Ovary (tissue), 3 donors: ENCODE measurements at regions not wholly inside any gene's neighbourhood (a gene's known extent, or its start where the extent isn't known, plus 50 kb on each side); places are given as distances from the start of the nearest gene placed in this dataset.

Source experiments
- EP300 ChIP-seq: sonication (generic); formaldehyde crosslinking; IDR thresholded peaks from one replicate; pipeline ENCODE4 v1.6.1; 2017; ENCODE audit warnings: antibody characterized with exemption
- POLR2A ChIP-seq: fragments of 450-650 bp; IDR thresholded peaks from one replicate; pipeline ENCODE4 v1.6.1; 2017; ENCODE audit warnings: antibody characterized with exemption, mild to moderate bottlenecking, moderate library complexity
- TF ChIP-seq, protein P1 (sequence below), 3 donors: fragments of 450-650 bp in 2 of 3; fragments of 200-600 bp in 1 of 3; IDR thresholded peaks; one replicate each; pipeline versions ENCODE4 v1.5.1 to v1.8.0; 2016 to 2022; ENCODE audit warnings: antibody characterized with exemption in 3 of 3, mild to moderate bottlenecking in 1 of 3
- donor health status: DM: no; HTN: no; CAD: no.

DNA sequence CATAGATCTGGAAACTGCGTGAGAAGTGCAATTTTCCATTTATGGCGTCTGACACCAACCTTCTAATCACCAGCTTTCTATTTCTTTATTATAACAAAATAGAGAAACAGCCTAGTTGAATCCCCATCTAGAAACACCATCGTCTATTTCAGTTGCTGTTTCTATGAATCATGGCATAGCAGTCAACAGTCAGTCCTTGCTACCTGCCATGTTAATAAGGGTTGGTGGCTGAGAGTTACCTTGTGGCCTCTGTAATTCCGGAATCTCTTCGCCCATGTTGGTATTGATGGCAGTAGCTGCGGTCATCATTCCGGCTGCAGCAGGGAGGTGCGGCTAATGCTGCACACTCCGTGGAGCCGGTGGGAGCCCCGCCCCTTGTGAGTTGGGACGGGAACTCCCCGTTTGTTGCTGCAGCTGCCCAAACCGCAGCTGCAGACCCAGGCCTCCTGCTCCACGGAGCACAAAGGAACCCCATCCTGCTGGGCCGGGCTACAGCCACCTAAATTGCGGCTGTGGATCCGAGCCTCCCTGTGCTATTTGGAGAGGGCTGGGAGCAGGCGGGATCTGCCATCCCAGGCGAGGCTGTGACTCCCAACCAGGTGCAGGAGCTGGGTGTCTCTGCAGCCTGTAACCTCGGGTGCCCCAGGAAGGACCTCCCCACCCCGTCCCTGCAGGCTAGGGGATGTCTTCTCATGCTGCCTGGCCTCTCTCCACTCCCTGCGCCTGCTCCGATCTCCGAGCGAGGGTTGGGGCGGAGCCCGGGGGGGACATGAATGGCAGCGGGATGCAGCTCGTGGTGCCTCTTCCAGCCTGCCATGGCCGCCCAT is 115.4 kb upstream of the STK26 start:
- TF ChIP-seq, protein P1, sequence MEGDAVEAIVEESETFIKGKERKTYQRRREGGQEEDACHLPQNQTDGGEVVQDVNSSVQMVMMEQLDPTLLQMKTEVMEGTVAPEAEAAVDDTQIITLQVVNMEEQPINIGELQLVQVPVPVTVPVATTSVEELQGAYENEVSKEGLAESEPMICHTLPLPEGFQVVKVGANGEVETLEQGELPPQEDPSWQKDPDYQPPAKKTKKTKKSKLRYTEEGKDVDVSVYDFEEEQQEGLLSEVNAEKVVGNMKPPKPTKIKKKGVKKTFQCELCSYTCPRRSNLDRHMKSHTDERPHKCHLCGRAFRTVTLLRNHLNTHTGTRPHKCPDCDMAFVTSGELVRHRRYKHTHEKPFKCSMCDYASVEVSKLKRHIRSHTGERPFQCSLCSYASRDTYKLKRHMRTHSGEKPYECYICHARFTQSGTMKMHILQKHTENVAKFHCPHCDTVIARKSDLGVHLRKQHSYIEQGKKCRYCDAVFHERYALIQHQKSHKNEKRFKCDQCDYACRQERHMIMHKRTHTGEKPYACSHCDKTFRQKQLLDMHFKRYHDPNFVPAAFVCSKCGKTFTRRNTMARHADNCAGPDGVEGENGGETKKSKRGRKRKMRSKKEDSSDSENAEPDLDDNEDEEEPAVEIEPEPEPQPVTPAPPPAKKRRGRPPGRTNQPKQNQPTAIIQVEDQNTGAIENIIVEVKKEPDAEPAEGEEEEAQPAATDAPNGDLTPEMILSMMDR (IDR thresholded peaks at IDR 0.05): no peak
- TF ChIP-seq EP300: no peak
- TF ChIP-seq POLR2A: no peak
